ENCODE measurements at regions not wholly inside any gene's neighbourhood (a gene's known extent, or its start where the extent isn't known, plus 50 kb on each side); places are given as distances from the start of the nearest gene placed in this dataset.

GRCh38 chr11:34754171-34754823 is 133.4 kb downstream of the EHF start:
- H3K4me3 Mint-ChIP-seq = no peak overlapping the region
- H3K27ac Mint-ChIP-seq = no peak overlapping the region
- peaks cover 41% of the 10 kb centered on the region for H3K27me3 Mint-ChIP-seq
- no peaks in the 10 kb centered on the region for H3K4me1 Mint-ChIP-seq
- no peaks in the 10 kb centered on the region for H3K9me3 Mint-ChIP-seq
- no peak for ATAC-seq (replicated peaks)
- H3K36me3 Mint-ChIP-seq (ENCODE audit: low read depth) = no peaks in the 10 kb centered on the region

GRCh38 chr11:34750692-34751405 is 130.0 kb downstream of the EHF start:
- H3K4me3 Mint-ChIP-seq = no peak overlapping the region
- ATAC-seq (replicated peaks) = no peak
- H3K9me3 Mint-ChIP-seq = no peaks in the 10 kb centered on the region
- no peaks in the 10 kb centered on the region for H3K36me3 Mint-ChIP-seq (ENCODE audit: low read depth)
- H3K27ac Mint-ChIP-seq = no peak overlapping the region
- peaks cover 20% of the 10 kb centered on the region for H3K27me3 Mint-ChIP-seq
- H3K4me1 Mint-ChIP-seq = no peaks in the 10 kb centered on the region

- Mint-ChIP-seq H3K4me1 (no peaks in the 10 kb centered on the region), H3K36me3 (ENCODE audit: low read depth) (no peaks in the 10 kb centered on the region), H3K4me3 (no peak overlapping the region), H3K9me3 (no peaks in the 10 kb centered on the region), H3K27me3 (peaks cover 17% of the 10 kb centered on the region), H3K27ac (no peak overlapping the region)
- ATAC-seq (replicated peaks) = no peak
Observed at GRCh38 chr11:34749666-34750659, 129.1 kb downstream of the EHF start.

- Mint-ChIP-seq H3K4me3 (no peak overlapping the region), H3K4me1 (no peaks in the 10 kb centered on the region), H3K27ac (no peak overlapping the region), H3K36me3 (ENCODE audit: low read depth) (no peaks in the 10 kb centered on the region), H3K27me3 (peaks cover 10% of the 10 kb centered on the region), H3K9me3 (no peaks in the 10 kb centered on the region)
- ATAC-seq (replicated peaks) = no peak
Observed at GRCh38 chr11:34748036-34748435, 127.1 kb downstream of the EHF start.

GRCh38 chr11:34747251-34747650 is 126.4 kb downstream of the EHF start:
- peaks cover 10% of the 10 kb centered on the region for H3K27me3 Mint-ChIP-seq
- H3K4me1 Mint-ChIP-seq = no peaks in the 10 kb centered on the region
- H3K4me3 Mint-ChIP-seq = no peak overlapping the region
- H3K27ac Mint-ChIP-seq = no peak overlapping the region
- ATAC-seq (replicated peaks) = no peak
- no peaks in the 10 kb centered on the region for H3K9me3 Mint-ChIP-seq
- H3K36me3 Mint-ChIP-seq (ENCODE audit: low read depth) = no peaks in the 10 kb centered on the region

- ATAC-seq (replicated peaks) = no peak
- no peak overlapping the region for H3K4me3 Mint-ChIP-seq
- no peaks in the 10 kb centered on the region for H3K4me1 Mint-ChIP-seq
- H3K27ac Mint-ChIP-seq = no peak overlapping the region
- no peaks in the 10 kb centered on the region for H3K9me3 Mint-ChIP-seq
- peaks cover 8% of the 10 kb centered on the region for H3K27me3 Mint-ChIP-seq
- no peaks in the 10 kb centered on the region for H3K36me3 Mint-ChIP-seq (ENCODE audit: low read depth)
Observed at GRCh38 chr11:34745195-34745594, 124.3 kb downstream of the EHF start.

GRCh38 chr11:34744511-34744910 is 123.6 kb downstream of the EHF start:
- Mint-ChIP-seq H3K4me1 (no peaks in the 10 kb centered on the region), H3K4me3 (no peak overlapping the region), H3K36me3 (ENCODE audit: low read depth) (no peaks in the 10 kb centered on the region), H3K27me3 (peaks cover 11% of the 10 kb centered on the region), H3K9me3 (no peaks in the 10 kb centered on the region), H3K27ac (no peak overlapping the region)
- ATAC-seq (replicated peaks) = no peak

- Mint-ChIP-seq H3K27me3 (peaks cover 35% of the 10 kb centered on the region), H3K4me3 (no peak overlapping the region), H3K4me1 (no peaks in the 10 kb centered on the region), H3K9me3 (no peaks in the 10 kb centered on the region), H3K27ac (no peak overlapping the region), H3K36me3 (ENCODE audit: low read depth) (no peaks in the 10 kb centered on the region)
- no peak for ATAC-seq (replicated peaks)
Observed at GRCh38 chr11:34738237-34738636, 117.3 kb downstream of the EHF start.

- ATAC-seq (replicated peaks) = no peak
- no peaks in the 10 kb centered on the region for H3K4me1 Mint-ChIP-seq
- no peak overlapping the region for H3K27ac Mint-ChIP-seq
- H3K36me3 Mint-ChIP-seq (ENCODE audit: low read depth) = no peaks in the 10 kb centered on the region
- no peak overlapping the region for H3K4me3 Mint-ChIP-seq
- H3K27me3 Mint-ChIP-seq = peaks cover 42% of the 10 kb centered on the region
- H3K9me3 Mint-ChIP-seq = no peaks in the 10 kb centered on the region
Observed at GRCh38 chr11:34732831-34733230, 111.9 kb downstream of the EHF start.

GRCh38 chr11:34731603-34732002 is 110.7 kb downstream of the EHF start:
- no peak for ATAC-seq (replicated peaks)
- Mint-ChIP-seq H3K4me3 (no peak overlapping the region), H3K36me3 (ENCODE audit: low read depth) (no peaks in the 10 kb centered on the region), H3K9me3 (no peaks in the 10 kb centered on the region), H3K27me3 (peaks cover 32% of the 10 kb centered on the region), H3K4me1 (no peaks in the 10 kb centered on the region), H3K27ac (no peak overlapping the region)

GRCh38 chr11:34730544-34731295 is 109.8 kb downstream of the EHF start:
- Mint-ChIP-seq H3K4me3 (no peak overlapping the region), H3K4me1 (no peaks in the 10 kb centered on the region), H3K27ac (no peak overlapping the region), H3K36me3 (ENCODE audit: low read depth) (no peaks in the 10 kb centered on the region), H3K27me3 (peaks cover 27% of the 10 kb centered on the region), H3K9me3 (no peaks in the 10 kb centered on the region)
- ATAC-seq (replicated peaks) = no peak

GRCh38 chr11:34728609-34729008 is 107.7 kb downstream of the EHF start:
- ATAC-seq (replicated peaks) = no peak
- Mint-ChIP-seq H3K4me3 (no peak overlapping the region), H3K36me3 (ENCODE audit: low read depth) (no peaks in the 10 kb centered on the region), H3K4me1 (no peaks in the 10 kb centered on the region), H3K27me3 (peaks cover 20% of the 10 kb centered on the region), H3K9me3 (no peaks in the 10 kb centered on the region), H3K27ac (no peak overlapping the region)

- peaks cover 20% of the 10 kb centered on the region for H3K27me3 Mint-ChIP-seq
- no peaks in the 10 kb centered on the region for H3K36me3 Mint-ChIP-seq (ENCODE audit: low read depth)
- H3K4me3 Mint-ChIP-seq = no peak overlapping the region
- no peaks in the 10 kb centered on the region for H3K4me1 Mint-ChIP-seq
- H3K9me3 Mint-ChIP-seq = no peaks in the 10 kb centered on the region
- ATAC-seq (replicated peaks) = no peak
- no peak overlapping the region for H3K27ac Mint-ChIP-seq
Observed at GRCh38 chr11:34727228-34727737, 106.4 kb downstream of the EHF start.

- H3K9me3 Mint-ChIP-seq = no peaks in the 10 kb centered on the region
- no peak overlapping the region for H3K4me3 Mint-ChIP-seq
- ATAC-seq (replicated peaks) = no peak
- H3K36me3 Mint-ChIP-seq (ENCODE audit: low read depth) = no peaks in the 10 kb centered on the region
- no peaks in the 10 kb centered on the region for H3K4me1 Mint-ChIP-seq
- peaks cover 5% of the 10 kb centered on the region for H3K27me3 Mint-ChIP-seq
- no peak overlapping the region for H3K27ac Mint-ChIP-seq
Observed at GRCh38 chr11:34724973-34725372, 104.1 kb downstream of the EHF start.
